Hematopoietic multipotent progenitor cell (in vitro differentiated cells): ENCODE measurements at regions not wholly inside any gene's neighbourhood (a gene's known extent, or its start where the extent isn't known, plus 50 kb on each side); places are given as distances from the start of the nearest gene placed in this dataset.
"Not testable (repeated sequence)": the region's sequence is repeated elsewhere in the genome, so short reads cannot be mapped to it uniquely, and the experiment has no call there.

Experiments
- DNase-seq, 3 donors: peaks; one replicate each; pipeline ENCODE4 v3.0.0-alpha.2; 2011 to 2015; ENCODE audit warnings: low read depth in 2 of 3, low spot score in 2 of 3

DNA sequence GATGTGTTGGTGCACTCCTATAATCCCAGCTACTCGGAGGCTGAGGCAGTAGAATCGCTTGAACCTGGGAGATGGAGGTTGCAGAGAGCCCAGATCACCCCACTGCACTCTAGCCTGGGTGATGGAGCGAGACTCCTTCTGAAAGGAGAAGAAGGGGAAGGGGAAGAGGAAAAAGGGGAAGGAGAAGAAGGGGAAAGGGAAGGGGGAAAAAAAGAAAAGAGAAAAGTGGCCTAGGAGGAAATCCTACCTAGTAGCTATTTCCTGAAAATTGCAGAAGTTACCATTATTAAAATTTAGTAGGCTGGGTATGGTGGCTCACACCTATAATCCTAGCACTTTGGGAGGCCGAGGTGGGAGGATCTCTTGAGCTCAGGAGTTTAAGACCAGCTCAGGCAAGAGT, 67.4 kb downstream of the ARRDC3 start:
- DNase-seq: no peak

DNA sequence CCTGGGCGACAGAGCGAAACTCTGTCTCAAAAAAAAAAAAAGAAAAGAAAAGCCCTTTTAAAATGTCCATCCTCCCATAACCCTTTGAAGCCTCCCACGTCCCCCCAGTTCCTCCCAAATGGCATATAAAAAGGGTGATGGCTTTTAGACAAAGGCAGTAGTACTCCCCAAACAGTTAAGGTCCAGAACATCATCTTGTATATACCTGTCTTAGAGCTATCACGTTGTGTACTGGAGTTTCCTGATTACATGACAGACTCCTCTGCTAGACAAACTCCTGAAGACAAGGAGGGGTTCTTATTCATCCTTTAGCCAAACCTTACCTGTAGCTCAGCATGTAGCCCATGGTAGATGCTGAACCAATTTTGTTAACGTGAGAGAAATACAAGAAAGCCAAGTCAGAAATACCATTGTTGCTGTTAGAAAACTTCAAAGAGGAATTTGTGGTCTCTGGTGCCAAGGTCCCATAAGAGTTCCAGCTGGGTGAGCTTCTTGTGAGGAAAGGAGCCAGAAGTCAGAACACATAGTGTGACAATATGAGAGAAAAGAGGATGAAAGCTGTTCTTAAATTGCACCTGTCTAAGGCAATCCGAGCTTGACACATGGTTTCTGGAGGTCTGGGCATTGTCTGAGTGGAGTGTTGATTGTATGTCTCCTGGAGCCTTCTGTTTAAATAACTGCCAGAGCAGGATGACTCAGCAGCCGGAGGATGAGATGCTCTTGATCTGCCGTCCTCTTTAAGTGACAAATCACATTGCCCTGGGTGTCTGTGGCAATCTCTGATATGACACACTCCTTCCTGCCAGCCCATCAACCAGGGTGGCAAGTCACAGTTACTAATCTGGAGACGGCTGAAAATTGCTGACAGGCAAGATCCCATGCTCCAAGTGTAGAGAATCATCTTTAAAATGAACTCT, 69.1 kb downstream of the ARRDC3 start:
- DNase-seq: peak; percentile 37 to 97 (median 96)

DNA sequence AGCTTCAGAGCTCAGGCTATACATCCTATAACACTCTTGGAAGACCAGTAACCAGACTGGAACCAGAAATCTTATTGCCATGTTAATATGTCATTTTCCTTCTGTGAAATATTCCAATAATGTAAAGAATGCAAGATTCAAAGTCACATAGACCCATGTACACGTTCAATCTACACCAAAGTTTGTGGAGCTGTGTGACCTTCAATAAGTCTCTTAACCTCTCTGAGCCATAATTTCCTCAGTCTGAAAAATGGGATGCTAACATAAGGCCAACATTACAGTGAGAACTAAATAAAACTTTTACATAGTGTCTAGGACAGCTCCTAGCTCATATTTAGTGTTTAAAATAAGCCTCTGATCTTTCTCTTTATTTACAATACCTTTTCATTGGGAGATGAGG, 70.4 kb downstream of the ARRDC3 start:
- no peak for DNase-seq

DNA sequence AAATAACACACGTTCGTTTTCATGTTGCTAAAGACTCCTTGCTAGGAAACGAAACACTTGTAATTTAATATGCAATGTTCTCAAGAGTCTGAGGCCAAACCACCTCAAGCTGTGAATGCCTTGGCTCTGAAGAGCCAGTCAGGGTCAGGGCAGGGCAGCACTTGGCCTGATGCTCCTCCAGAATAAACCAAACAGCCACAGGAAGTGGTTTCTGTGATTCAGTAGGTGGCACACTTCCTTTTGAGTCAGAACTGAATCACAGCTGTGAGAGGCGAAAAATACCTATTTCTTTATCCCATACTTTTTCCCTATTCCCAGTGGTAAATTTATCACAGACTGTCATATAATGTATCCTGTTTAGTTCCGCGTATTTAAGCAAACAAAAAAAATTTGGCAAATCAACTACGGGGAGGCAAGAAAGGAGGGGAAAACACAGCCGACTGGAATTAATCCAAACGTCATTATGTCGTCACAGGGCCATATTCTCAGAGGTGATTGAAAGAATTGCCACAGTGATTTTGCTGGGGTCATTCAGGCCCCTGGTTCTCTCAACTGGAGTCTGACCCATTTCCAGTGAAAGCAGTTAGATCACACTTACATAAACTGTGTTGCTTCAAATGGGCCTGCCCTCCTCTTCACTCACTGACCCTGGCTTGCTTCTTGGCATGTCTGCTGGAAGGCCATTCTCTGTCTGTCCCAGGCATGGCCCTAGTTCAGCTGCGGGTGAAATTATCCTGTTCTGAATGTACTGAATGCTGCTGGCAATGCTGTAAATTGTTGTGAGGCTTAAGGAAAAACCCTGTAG, 71.2 kb downstream of the ARRDC3 start:
- DNase-seq: peak; percentile 30 to 95 (median 91)

GRCh38 chr5:91311168-91311696, 71.9 kb downstream of the ARRDC3 start:
- peak in 1 of 3 donors; percentile 7 for DNase-seq

DNA sequence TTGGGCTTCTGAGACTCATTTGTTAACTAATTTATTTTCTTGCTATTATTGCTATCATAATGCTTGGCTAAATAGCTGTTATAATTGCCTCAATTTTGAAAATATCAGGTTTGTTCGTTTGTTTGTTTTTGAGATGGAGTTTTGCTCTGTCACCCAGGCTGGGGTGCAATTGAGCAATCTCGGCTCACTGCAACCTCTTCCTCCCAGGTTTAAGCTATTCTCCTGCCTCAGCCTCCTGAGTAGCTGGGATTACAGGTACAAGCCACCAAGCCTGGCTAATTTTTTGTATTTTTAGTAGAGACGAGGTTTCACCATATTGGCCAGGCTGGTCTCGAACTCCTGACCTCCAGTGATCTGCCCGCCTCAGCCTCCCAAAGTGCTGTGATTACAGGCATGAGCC, 75.0 kb downstream of the ARRDC3 start:
- not testable (repeated sequence) for DNase-seq

DNA sequence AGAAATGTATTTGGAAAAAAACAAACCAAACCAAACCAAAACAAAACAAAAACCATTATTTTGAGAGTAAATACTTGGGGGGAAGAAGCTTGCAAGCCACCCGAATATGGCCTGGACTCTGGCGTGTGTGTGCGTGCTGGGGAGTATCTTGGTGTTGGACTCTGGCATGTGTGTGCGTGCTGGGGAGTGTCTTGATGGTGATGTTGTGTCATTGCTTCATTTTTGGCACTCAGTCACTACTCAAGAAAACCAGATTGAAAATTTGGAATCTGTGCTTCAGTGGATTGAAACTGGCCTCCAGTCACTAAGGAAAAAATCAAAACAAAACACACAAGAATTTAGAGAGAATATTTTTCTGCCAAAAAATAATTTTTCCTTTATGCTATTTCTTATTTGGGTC, 76.1 kb downstream of the ARRDC3 start:
- DNase-seq: no peak

DNA sequence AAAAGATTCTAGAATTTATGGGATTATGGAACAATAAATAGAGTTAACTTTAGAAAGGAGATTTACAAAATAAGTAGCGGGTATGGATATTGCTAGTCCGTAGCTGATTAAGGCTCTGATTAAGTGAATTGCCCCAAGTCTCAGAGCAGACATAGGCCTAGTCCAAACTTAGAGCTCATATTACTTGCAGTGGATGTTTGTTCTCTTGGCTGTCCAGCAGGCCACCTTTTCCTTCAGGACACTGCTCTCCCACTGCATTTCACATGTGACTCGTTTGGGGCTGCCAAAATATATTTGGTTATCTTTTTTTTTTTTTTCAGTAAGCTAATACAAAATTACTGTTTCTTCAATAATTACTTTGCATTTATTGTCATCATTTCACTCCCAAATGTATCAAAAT, 76.6 kb downstream of the ARRDC3 start:
- DNase-seq: no peak

GRCh38 chr5:91305640-91306039, 77.5 kb downstream of the ARRDC3 start:
- DNase-seq: no peak

DNA sequence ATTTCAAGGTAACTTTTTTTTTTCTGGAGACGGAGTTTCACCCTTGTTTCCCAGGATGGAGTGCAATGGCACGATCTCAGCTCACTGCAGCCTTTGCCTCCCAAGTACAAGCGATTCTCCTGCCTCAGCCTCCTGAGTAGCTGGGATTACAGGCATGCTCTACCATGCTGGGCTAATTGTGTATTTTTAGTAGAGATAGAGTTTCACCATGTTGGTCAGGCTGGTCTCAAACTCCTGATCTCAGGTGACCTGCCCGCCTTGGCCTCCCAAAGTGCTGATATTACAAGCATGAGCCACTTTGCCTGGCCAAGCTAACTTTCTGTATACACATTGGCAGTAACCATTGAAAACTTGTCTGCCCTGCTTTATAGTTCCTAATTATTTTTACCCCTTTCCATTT, 79.1 kb downstream of the ARRDC3 start:
- DNase-seq: not testable (repeated sequence)

GRCh38 chr5:91302958-91303357, 80.2 kb downstream of the ARRDC3 start:
- DNase-seq: no peak

GRCh38 chr5:91302305-91302704, 80.8 kb downstream of the ARRDC3 start:
- DNase-seq: no peak

DNA sequence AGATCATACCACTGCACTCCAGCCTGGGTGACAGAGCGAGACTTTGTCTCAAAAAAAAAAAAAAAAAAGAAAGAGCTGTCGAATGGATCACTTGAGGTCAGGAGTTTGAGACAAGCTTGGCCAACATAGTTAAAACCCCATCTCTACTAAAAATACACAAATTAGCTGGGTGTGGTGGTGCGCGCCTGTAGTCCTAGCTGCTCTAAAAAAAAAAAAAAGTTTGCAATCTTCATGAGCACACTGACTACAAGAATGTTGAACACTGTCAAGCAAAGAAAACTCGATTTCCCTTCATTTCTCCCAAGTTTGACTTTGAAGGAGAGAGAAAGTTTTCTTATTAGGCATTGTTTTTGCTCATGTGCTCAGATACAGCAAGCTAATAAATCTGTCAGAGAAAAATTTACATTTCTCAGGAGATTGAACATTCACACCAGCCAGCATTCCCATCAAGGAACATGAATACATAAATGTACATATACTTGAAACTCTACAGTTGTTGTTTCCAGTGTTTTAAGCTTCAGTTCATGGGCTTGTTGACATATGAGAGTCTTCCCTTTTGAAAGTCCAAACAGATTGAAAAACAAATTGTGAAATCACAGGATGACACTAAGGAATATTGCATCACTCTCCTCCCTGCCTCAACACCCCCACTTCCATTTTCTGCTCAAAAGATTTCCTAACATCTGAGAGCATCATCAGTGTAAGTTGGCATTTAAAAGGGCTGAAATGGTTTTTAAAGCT, 81.8 kb downstream of the ARRDC3 start:
- DNase-seq: no peak

GRCh38 chr5:91297994-91298393, 85.1 kb downstream of the ARRDC3 start:
- DNase-seq: no peak

- no peak for DNase-seq
Observed at GRCh38 chr5:91296674-91297143, 86.4 kb downstream of the ARRDC3 start.

DNA sequence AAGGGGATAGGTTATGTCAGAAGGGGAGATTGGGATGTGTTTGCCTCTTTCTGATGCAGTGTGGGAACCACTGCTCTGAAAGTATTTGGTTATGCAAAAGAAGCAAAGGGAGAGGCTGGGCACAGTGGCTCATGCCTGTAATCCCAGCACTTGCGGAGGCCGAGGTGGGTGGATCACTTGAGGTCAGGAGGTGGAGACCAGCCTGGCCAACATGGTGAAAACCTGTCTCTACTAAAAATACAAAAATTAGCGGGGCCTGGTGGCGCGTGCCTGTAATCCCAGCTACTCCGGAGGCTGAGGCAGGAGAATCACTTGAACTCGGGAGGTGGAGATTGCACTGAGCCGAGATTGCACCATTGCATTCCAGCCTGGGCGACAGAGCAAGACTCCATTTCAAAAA, 87.0 kb downstream of the ARRDC3 start:
- not testable (repeated sequence) for DNase-seq

DNA sequence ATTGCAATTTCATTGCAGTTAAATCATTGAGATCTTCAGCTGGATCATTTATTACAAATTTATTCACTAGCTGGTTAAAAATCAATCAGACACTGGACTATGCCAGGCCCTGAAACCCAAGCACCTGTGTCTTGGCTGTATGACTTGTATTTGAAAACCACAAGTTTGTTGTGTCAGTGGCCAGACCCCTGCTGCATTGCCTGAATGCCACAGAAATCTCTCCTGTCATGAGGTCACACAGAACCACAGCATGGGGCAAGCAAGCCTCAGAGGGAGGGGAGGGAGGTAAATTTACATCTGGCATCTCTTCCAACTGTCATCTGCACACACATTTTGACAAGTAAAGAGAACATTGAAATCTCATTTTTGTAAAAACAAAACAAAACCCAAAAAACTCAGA, 90.0 kb downstream of the ARRDC3 start:
- peak in 2 of 3 donors; percentile 40 to 67 for DNase-seq

DNA sequence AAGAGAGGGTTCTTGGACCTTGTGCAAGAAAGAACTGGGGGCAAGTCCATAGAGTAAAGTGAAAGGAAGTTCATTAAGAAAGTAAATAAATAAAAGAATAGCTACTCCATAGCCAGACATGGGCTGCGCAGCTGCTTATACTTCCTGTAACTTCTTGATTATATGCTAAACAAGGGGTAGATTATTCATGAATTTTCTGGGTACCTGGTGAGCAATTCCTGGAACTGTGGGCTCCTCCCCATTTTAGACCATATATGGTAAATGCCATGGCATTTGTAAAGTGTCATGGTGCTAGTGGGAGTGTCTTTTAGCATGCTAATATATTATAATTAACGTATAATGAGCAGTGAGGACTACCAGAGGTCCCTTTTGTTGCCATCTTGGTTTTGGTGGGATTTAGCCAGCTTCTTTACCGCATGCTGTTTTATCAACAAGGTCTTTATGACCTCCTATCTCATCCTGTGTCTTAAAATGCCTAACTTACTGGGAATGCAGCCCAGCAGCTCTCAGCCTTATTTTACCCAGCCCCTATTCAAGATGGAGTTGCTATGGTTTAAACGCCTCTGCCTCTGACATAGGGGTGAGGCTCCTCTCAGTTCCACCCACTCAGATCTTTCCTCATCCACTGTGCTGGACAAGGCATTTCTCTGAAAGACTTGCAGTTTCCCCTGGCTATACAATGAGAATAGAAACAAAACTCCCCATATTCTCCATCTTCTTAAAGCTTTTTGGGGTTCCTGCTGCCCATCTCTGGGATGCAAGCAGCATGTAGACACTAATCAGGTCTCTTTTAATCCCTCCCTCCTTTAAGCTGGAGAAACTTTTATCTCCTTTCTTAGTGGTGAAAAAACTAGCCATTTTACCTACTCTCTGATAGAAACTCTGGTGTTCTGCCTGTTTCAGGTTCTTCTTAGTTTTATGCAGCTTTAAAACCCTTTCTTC, 91.2 kb downstream of the ARRDC3 start:
- DNase-seq: no peak

- no peak for DNase-seq
Observed at GRCh38 chr5:91288118-91288916, 94.8 kb downstream of the ARRDC3 start.
